ENCODE measurements at regions not wholly inside any gene's neighbourhood (a gene's known extent, or its start where the extent isn't known, plus 50 kb on each side); places are given as distances from the start of the nearest gene placed in this dataset.
"Not testable (repeated sequence)": the region's sequence is repeated elsewhere in the genome, so short reads cannot be mapped to it uniquely, and the experiment has no call there.

GRCh38 chr17:20805751-20806150 lies 226.2 kb downstream of the CDRT15L2 start:
- TF ChIP-seq EP300 (IDR thresholded peaks at IDR 0.05; ENCODE audit: low read depth): no peak
- no peak for TF ChIP-seq POLR2AphosphoS5 (IDR thresholded peaks at IDR 0.05)
- no peak for TF ChIP-seq CTCF (IDR thresholded peaks at IDR 0.05)
- H3K27me3 ChIP-seq: no peaks in the 10 kb centered on the region
- peaks cover 0 to 3% (median 0%) of the 10 kb centered on the region in 4 donors for H3K4me1 ChIP-seq
- no peak overlapping the region for H3K27ac ChIP-seq
- H3K4me3 ChIP-seq: no peak overlapping the region
- DNase-seq: no peak
- no peaks in the 10 kb centered on the region for H3K9me3 ChIP-seq
- no peaks in the 10 kb centered on the region for H3K36me3 ChIP-seq
- intact Hi-C loops (cut with DNase I; ENCODE audit: low total_unique reads) (no loop called here), in situ Hi-C loops (cut with MboI; ENCODE audit: low pct_ligation_motif_present in 1 of 4, low pct_unique_long_range_greater_than_20kb in 1 of 4, low sequenced_read_pairs in 3 of 4) (no loop called here)
- 50 to 83% methylated on average over 1 to 3 of the region's 3 CpGs for WGBS, 2 donors (ENCODE audit: low coverage in 1 of 2)

- DNase-seq; H3K4me3 ChIP-seq; H3K36me3 ChIP-seq; in situ Hi-C loops (cut with MboI; ENCODE audit: low pct_ligation_motif_present in 1 of 4, low pct_unique_long_range_greater_than_20kb in 1 of 4, low sequenced_read_pairs in 3 of 4); intact Hi-C loops (cut with DNase I; ENCODE audit: low total_unique reads); H3K9me3 ChIP-seq; H3K4me1 ChIP-seq; H3K27ac ChIP-seq; H3K27me3 ChIP-seq: not testable (repeated sequence)
These were observed 228.0 kb downstream of the CDRT15L2 start for GRCh38 chr17:20807566-20807965.

- H3K27me3 ChIP-seq; intact Hi-C loops (cut with DNase I; ENCODE audit: low total_unique reads); H3K36me3 ChIP-seq; DNase-seq; H3K27ac ChIP-seq; H3K4me3 ChIP-seq; H3K9me3 ChIP-seq; H3K4me1 ChIP-seq; in situ Hi-C loops (cut with MboI; ENCODE audit: low pct_ligation_motif_present in 1 of 4, low pct_unique_long_range_greater_than_20kb in 1 of 4, low sequenced_read_pairs in 3 of 4): not testable (repeated sequence)
- 85 to 88% methylated on average over 4 to 5 of the region's 5 CpGs for WGBS, 2 donors (ENCODE audit: low coverage in 1 of 2)
These were observed 227.4 kb downstream of the USP22 start for GRCh38 chr17:20815410-20815809.

- H3K36me3 ChIP-seq: no peaks in the 10 kb centered on the region
- no peak overlapping the region for H3K27ac ChIP-seq
- in situ Hi-C loops (cut with MboI; ENCODE audit: low pct_ligation_motif_present in 1 of 4, low pct_unique_long_range_greater_than_20kb in 1 of 4, low sequenced_read_pairs in 3 of 4) (no loop called here), intact Hi-C loops (cut with DNase I; ENCODE audit: low total_unique reads) (no loop called here)
- WGBS, 2 donors (ENCODE audit: low coverage in 1 of 2): 80 to 87% methylated on average over 1 to 3 of the region's 3 CpGs
- no peaks in the 10 kb centered on the region for H3K9me3 ChIP-seq
- H3K4me3 ChIP-seq: no peak overlapping the region
- peaks cover 3% of the 10 kb centered on the region for H3K27me3 ChIP-seq
- no peak for DNase-seq
- no peaks in the 10 kb centered on the region for H3K4me1 ChIP-seq
- TF ChIP-seq CTCF (IDR thresholded peaks at IDR 0.05): no peak
- no peak for TF ChIP-seq EP300 (IDR thresholded peaks at IDR 0.05; ENCODE audit: low read depth)
- TF ChIP-seq POLR2AphosphoS5 (IDR thresholded peaks at IDR 0.05): no peak
- TF ChIP-seq POLR2A (IDR thresholded peaks at IDR 0.05): no peak
These were observed 218.9 kb downstream of the USP22 start for GRCh38 chr17:20823905-20824304.

- TF ChIP-seq CTCF (IDR thresholded peaks at IDR 0.05): no peak
- TF ChIP-seq EP300 (IDR thresholded peaks at IDR 0.05; ENCODE audit: low read depth): no peak
- TF ChIP-seq POLR2A (IDR thresholded peaks at IDR 0.05): no peak
- TF ChIP-seq POLR2AphosphoS5 (IDR thresholded peaks at IDR 0.05): no peak
- intact Hi-C loops (cut with DNase I; ENCODE audit: low total_unique reads) (no loop called here), in situ Hi-C loops (cut with MboI; ENCODE audit: low pct_ligation_motif_present in 1 of 4, low pct_unique_long_range_greater_than_20kb in 1 of 4, low sequenced_read_pairs in 3 of 4) (no loop called here)
- H3K4me3 ChIP-seq: no peak overlapping the region
- no peaks in the 10 kb centered on the region for H3K36me3 ChIP-seq
- no peaks in the 10 kb centered on the region for H3K4me1 ChIP-seq
- H3K27ac ChIP-seq: no peak overlapping the region
- no peaks in the 10 kb centered on the region for H3K9me3 ChIP-seq
- 47 to 89% methylated on average over 2 to 9 of the region's 9 CpGs for WGBS, 2 donors (ENCODE audit: low coverage in 1 of 2)
- H3K27me3 ChIP-seq: peaks cover 4% of the 10 kb centered on the region
- no peak for DNase-seq
These were observed 217.3 kb downstream of the USP22 start for GRCh38 chr17:20825539-20825938.

- H3K36me3 ChIP-seq; H3K27ac ChIP-seq; in situ Hi-C loops (cut with MboI; ENCODE audit: low pct_ligation_motif_present in 1 of 4, low pct_unique_long_range_greater_than_20kb in 1 of 4, low sequenced_read_pairs in 3 of 4); H3K4me1 ChIP-seq; DNase-seq; H3K9me3 ChIP-seq; intact Hi-C loops (cut with DNase I; ENCODE audit: low total_unique reads): not testable (repeated sequence)
- WGBS, 2 donors (ENCODE audit: low coverage in 1 of 2): 34 to 40% methylated on average over 2 to 14 of the region's 23 CpGs
- Histone ChIP-seq H3K27me3 (peaks cover 33% of the 10 kb centered on the region), H3K4me3 (peak overlapping the region in 1 of 4 donors; percentile 22)
These were observed 202.4 kb downstream of the USP22 start for GRCh38 chr17:20840453-20840852.

GRCh38 chr17:20840987-20841865 lies 201.6 kb downstream of the USP22 start:
- H3K36me3 ChIP-seq; intact Hi-C loops (cut with DNase I; ENCODE audit: low total_unique reads); DNase-seq; H3K9me3 ChIP-seq; H3K4me1 ChIP-seq; in situ Hi-C loops (cut with MboI; ENCODE audit: low pct_ligation_motif_present in 1 of 4, low pct_unique_long_range_greater_than_20kb in 1 of 4, low sequenced_read_pairs in 3 of 4): not testable (repeated sequence)
- Histone ChIP-seq H3K27me3 (peaks cover 33% of the 10 kb centered on the region), H3K27ac (peak overlapping the region in 3 of 4 donors; percentile 29 to 55 (median 43)), H3K4me3 (peak overlapping the region in 1 of 4 donors; percentile 22)
- WGBS, 2 donors (ENCODE audit: low coverage in 1 of 2): 57% methylated on average over 34 of the region's 62 CpGs; no CpG with 5 or more reads in 1 of the 2 donors

GRCh38 chr17:20842012-20842411 lies 200.8 kb downstream of the USP22 start:
- WGBS, 2 donors (ENCODE audit: low coverage in 1 of 2): 87% methylated on average over 10 of the region's 14 CpGs; no CpG with 5 or more reads in 1 of the 2 donors
- H3K4me1 ChIP-seq; intact Hi-C loops (cut with DNase I; ENCODE audit: low total_unique reads); in situ Hi-C loops (cut with MboI; ENCODE audit: low pct_ligation_motif_present in 1 of 4, low pct_unique_long_range_greater_than_20kb in 1 of 4, low sequenced_read_pairs in 3 of 4); DNase-seq; H3K27ac ChIP-seq; H3K4me3 ChIP-seq; H3K9me3 ChIP-seq; H3K36me3 ChIP-seq: not testable (repeated sequence)
- H3K27me3 ChIP-seq: peaks cover 33% of the 10 kb centered on the region

Measured in transverse colon (tissue), 4 donors.